ENCODE measurements at regions not wholly inside any gene's neighbourhood (a gene's known extent, or its start where the extent isn't known, plus 50 kb on each side); places are given as distances from the start of the nearest gene placed in this dataset.
"Not testable (repeated sequence)": the region's sequence is repeated elsewhere in the genome, so short reads cannot be mapped to it uniquely, and the experiment has no call there.

- TF ChIP-seq, protein P1, sequence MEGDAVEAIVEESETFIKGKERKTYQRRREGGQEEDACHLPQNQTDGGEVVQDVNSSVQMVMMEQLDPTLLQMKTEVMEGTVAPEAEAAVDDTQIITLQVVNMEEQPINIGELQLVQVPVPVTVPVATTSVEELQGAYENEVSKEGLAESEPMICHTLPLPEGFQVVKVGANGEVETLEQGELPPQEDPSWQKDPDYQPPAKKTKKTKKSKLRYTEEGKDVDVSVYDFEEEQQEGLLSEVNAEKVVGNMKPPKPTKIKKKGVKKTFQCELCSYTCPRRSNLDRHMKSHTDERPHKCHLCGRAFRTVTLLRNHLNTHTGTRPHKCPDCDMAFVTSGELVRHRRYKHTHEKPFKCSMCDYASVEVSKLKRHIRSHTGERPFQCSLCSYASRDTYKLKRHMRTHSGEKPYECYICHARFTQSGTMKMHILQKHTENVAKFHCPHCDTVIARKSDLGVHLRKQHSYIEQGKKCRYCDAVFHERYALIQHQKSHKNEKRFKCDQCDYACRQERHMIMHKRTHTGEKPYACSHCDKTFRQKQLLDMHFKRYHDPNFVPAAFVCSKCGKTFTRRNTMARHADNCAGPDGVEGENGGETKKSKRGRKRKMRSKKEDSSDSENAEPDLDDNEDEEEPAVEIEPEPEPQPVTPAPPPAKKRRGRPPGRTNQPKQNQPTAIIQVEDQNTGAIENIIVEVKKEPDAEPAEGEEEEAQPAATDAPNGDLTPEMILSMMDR (conservative IDR thresholded peaks at IDR 0.05; ENCODE audit: low read length) = no peak
- TF ChIP-seq EZH2phosphoT487 (IDR thresholded peaks at IDR 0.05; ENCODE audit: borderline replicate concordance, low read depth, low read length) = no peak
- Histone ChIP-seq H3K4me1 (ENCODE audit: insufficient read depth, low read length, poor library complexity, severe bottlenecking) (no peaks in the 10 kb centered on the region), H3K9me3 (ENCODE audit: low read length) (no peaks in the 10 kb centered on the region), H3K4me2 (ENCODE audit: low read length) (no peak overlapping the region), H3K36me3 (ENCODE audit: insufficient read depth, low read length) (no peaks in the 10 kb centered on the region), H3K9me2 (ENCODE audit: insufficient read depth, low read length) (no peaks in the 10 kb centered on the region), H3K27ac (ENCODE audit: low read depth, low read length, poor library complexity, severe bottlenecking) (no peak overlapping the region), H3K79me2 (ENCODE audit: insufficient read depth, low read depth, low read length) (no peaks in the 10 kb centered on the region), H3K4me3 (ENCODE audit: low read depth, low read length, poor library complexity, severe bottlenecking) (no peak overlapping the region), H4K20me1 (ENCODE audit: insufficient read depth, low read length) (no peaks in the 10 kb centered on the region), H2AFZ (ENCODE audit: low read length) (no peak overlapping the region)
- ChIA-PET POLR2A (no interaction called here), CTCF (ENCODE audit: unreplicated experiment) (no interaction called here)
- intact Hi-C loops (cut with micrococcal nuclease; ENCODE audit: unreplicated experiment) = no loop called here
- BruUV-seq (replicated peaks) = no TSS peak
- DNase-seq (ENCODE audit: low spot score) = no peak
Observed at GRCh38 chr4:58833126-58833525, 1722.9 kb upstream of the IGFBP7 start.

- Histone ChIP-seq H4K20me1 (ENCODE audit: insufficient read depth, low read length) (no peaks in the 10 kb centered on the region), H3K36me3 (ENCODE audit: insufficient read depth, low read length) (no peaks in the 10 kb centered on the region), H3K4me2 (ENCODE audit: low read length) (no peak overlapping the region), H3K4me1 (ENCODE audit: insufficient read depth, low read length, poor library complexity, severe bottlenecking) (no peaks in the 10 kb centered on the region), H3K9me2 (ENCODE audit: insufficient read depth, low read length) (no peaks in the 10 kb centered on the region), H3K27ac (ENCODE audit: low read depth, low read length, poor library complexity, severe bottlenecking) (no peak overlapping the region), H2AFZ (ENCODE audit: low read length) (no peak overlapping the region), H3K9me3 (ENCODE audit: low read length) (no peaks in the 10 kb centered on the region), H3K4me3 (ENCODE audit: low read depth, low read length, poor library complexity, severe bottlenecking) (no peak overlapping the region), H3K79me2 (ENCODE audit: insufficient read depth, low read depth, low read length) (no peaks in the 10 kb centered on the region)
- DNase-seq (ENCODE audit: low spot score) = no peak
- intact Hi-C loops (cut with micrococcal nuclease; ENCODE audit: unreplicated experiment) = no loop called here
- ChIA-PET CTCF (ENCODE audit: unreplicated experiment) (no interaction called here), POLR2A (no interaction called here)
- TF ChIP-seq, protein P1 (conservative IDR thresholded peaks at IDR 0.05; ENCODE audit: low read length) = no peak
- TF ChIP-seq EZH2phosphoT487 (IDR thresholded peaks at IDR 0.05; ENCODE audit: borderline replicate concordance, low read depth, low read length) = no peak
- BruUV-seq (replicated peaks) = no TSS peak
Observed at GRCh38 chr4:58825278-58825677, 1715.1 kb upstream of the IGFBP7 start.

GRCh38 chr4:58818560-58818959 is 1708.4 kb upstream of the IGFBP7 start:
- H3K9me3 ChIP-seq (ENCODE audit: low read length); POLR2A ChIA-PET; intact Hi-C loops (cut with micrococcal nuclease; ENCODE audit: unreplicated experiment); CTCF ChIA-PET (ENCODE audit: unreplicated experiment); H2AFZ ChIP-seq (ENCODE audit: low read length); H4K20me1 ChIP-seq (ENCODE audit: insufficient read depth, low read length); H3K79me2 ChIP-seq (ENCODE audit: insufficient read depth, low read depth, low read length); DNase-seq (ENCODE audit: low spot score); BruUV-seq (replicated peaks); H3K4me3 ChIP-seq (ENCODE audit: low read depth, low read length, poor library complexity, severe bottlenecking); H3K36me3 ChIP-seq (ENCODE audit: insufficient read depth, low read length); H3K4me1 ChIP-seq (ENCODE audit: insufficient read depth, low read length, poor library complexity, severe bottlenecking); H3K27ac ChIP-seq (ENCODE audit: low read depth, low read length, poor library complexity, severe bottlenecking); H3K4me2 ChIP-seq (ENCODE audit: low read length); H3K9me2 ChIP-seq (ENCODE audit: insufficient read depth, low read length): not testable (repeated sequence)
